ENCODE measurements at regions not wholly inside any gene's neighbourhood (a gene's known extent, or its start where the extent isn't known, plus 50 kb on each side); places are given as distances from the start of the nearest gene placed in this dataset.

GRCh38 chrX:128623361-128623760, 571.2 kb upstream of the ACTRT1 start:
- H2AFZ ChIP-seq (ENCODE audit: control insufficient read depth, low read length) = no peak overlapping the region
- no peaks in the 10 kb centered on the region for H4K20me1 ChIP-seq (ENCODE audit: control insufficient read depth, extremely low read depth, insufficient read depth, low read length)
- FAIRE-seq (no peak), DNase-seq (ENCODE audit: low read depth, low spot score) (no peak)
- no peaks in the 10 kb centered on the region for H3K9me1 ChIP-seq (ENCODE audit: control insufficient read depth, extremely low read depth, insufficient read depth, low read length)
- no peak overlapping the region for H3K4me3 ChIP-seq (ENCODE audit: control insufficient read depth in 2 of 3, extremely low read depth in 1 of 3, insufficient read depth in 2 of 3, low read depth in 1 of 3, low read length in 3 of 3)
- peaks cover 2% of the 10 kb centered on the region for H3K9me3 ChIP-seq (ENCODE audit: control insufficient read depth, low read depth, low read length)
- H3K9ac ChIP-seq (ENCODE audit: control insufficient read depth, extremely low read depth, insufficient read depth, low read length) = no peak overlapping the region
- H3K36me3 ChIP-seq (ENCODE audit: control insufficient read depth in 2 of 2, extremely low read depth in 1 of 2, insufficient read depth in 2 of 2, low read length in 2 of 2) = no peaks in the 10 kb centered on the region
- no peaks in the 10 kb centered on the region for H3K79me2 ChIP-seq (ENCODE audit: control insufficient read depth, insufficient read depth, low read length)
- H3K27me3 ChIP-seq (ENCODE audit: control insufficient read depth, extremely low read depth, insufficient read depth, low read length) = no peaks in the 10 kb centered on the region
- no peak overlapping the region for H3K27ac ChIP-seq (ENCODE audit: control insufficient read depth, insufficient read depth, low read length)
- no peak overlapping the region for H3K4me2 ChIP-seq (ENCODE audit: control insufficient read depth, extremely low read depth, insufficient read depth, low read depth, low read length)
- no peaks in the 10 kb centered on the region for H3K4me1 ChIP-seq (ENCODE audit: control insufficient read depth, extremely low read depth, insufficient read depth, low read length)
- TF ChIP-seq CTCF (optimal IDR thresholded peaks at IDR 0.05 in 1 of 3, IDR thresholded peaks at IDR 0.05 in 1 of 3, conservative IDR thresholded peaks at IDR 0.05 in 1 of 3; ENCODE audit: extremely low read depth in 1 of 3, insufficient read depth in 2 of 3, low read length in 3 of 3) = no peak
- TF ChIP-seq EZH2 (IDR thresholded peaks at IDR 0.05; ENCODE audit: low read length) = no peak
- dilution Hi-C loops (cut with MboI; ENCODE audit: extremely low pct_ligation_motif_present, low sequenced_read_pairs) = no loop called here

GRCh38 chrX:128622296-128622695, 570.1 kb upstream of the ACTRT1 start:
- H3K4me1 ChIP-seq (ENCODE audit: control insufficient read depth, extremely low read depth, insufficient read depth, low read length) = no peaks in the 10 kb centered on the region
- dilution Hi-C loops (cut with MboI; ENCODE audit: extremely low pct_ligation_motif_present, low sequenced_read_pairs) = no loop called here
- H4K20me1 ChIP-seq (ENCODE audit: control insufficient read depth, extremely low read depth, insufficient read depth, low read length) = no peaks in the 10 kb centered on the region

More at GRCh38 chrX:128622296-128622695, 570.1 kb upstream of the ACTRT1 start:
- Histone ChIP-seq H3K79me2 (ENCODE audit: control insufficient read depth, insufficient read depth, low read length) (no peaks in the 10 kb centered on the region), H3K36me3 (ENCODE audit: control insufficient read depth in 2 of 2, extremely low read depth in 1 of 2, insufficient read depth in 2 of 2, low read length in 2 of 2) (no peaks in the 10 kb centered on the region), H3K9ac (ENCODE audit: control insufficient read depth, extremely low read depth, insufficient read depth, low read length) (no peak overlapping the region), H3K9me1 (ENCODE audit: control insufficient read depth, extremely low read depth, insufficient read depth, low read length) (no peaks in the 10 kb centered on the region), H3K27ac (ENCODE audit: control insufficient read depth, insufficient read depth, low read length) (no peak overlapping the region), H3K4me3 (ENCODE audit: control insufficient read depth in 2 of 3, extremely low read depth in 1 of 3, insufficient read depth in 2 of 3, low read depth in 1 of 3, low read length in 3 of 3) (no peak overlapping the region), H3K9me3 (ENCODE audit: control insufficient read depth, low read depth, low read length) (peaks cover 2% of the 10 kb centered on the region), H3K4me2 (ENCODE audit: control insufficient read depth, extremely low read depth, insufficient read depth, low read depth, low read length) (no peak overlapping the region), H3K27me3 (ENCODE audit: control insufficient read depth, extremely low read depth, insufficient read depth, low read length) (no peaks in the 10 kb centered on the region), H2AFZ (ENCODE audit: control insufficient read depth, low read length) (no peak overlapping the region)
- no peak for FAIRE-seq
- TF ChIP-seq CTCF (optimal IDR thresholded peaks at IDR 0.05 in 1 of 3, IDR thresholded peaks at IDR 0.05 in 1 of 3, conservative IDR thresholded peaks at IDR 0.05 in 1 of 3; ENCODE audit: extremely low read depth in 1 of 3, insufficient read depth in 2 of 3, low read length in 3 of 3) = no peak
- TF ChIP-seq EZH2 (IDR thresholded peaks at IDR 0.05; ENCODE audit: low read length) = no peak
- no peak for DNase-seq (ENCODE audit: low read depth, low spot score)

Measured in keratinocyte (primary cell).